ENCODE measurements at regions not wholly inside any gene's neighbourhood (a gene's known extent, or its start where the extent isn't known, plus 50 kb on each side); places are given as distances from the start of the nearest gene placed in this dataset.

DNA sequence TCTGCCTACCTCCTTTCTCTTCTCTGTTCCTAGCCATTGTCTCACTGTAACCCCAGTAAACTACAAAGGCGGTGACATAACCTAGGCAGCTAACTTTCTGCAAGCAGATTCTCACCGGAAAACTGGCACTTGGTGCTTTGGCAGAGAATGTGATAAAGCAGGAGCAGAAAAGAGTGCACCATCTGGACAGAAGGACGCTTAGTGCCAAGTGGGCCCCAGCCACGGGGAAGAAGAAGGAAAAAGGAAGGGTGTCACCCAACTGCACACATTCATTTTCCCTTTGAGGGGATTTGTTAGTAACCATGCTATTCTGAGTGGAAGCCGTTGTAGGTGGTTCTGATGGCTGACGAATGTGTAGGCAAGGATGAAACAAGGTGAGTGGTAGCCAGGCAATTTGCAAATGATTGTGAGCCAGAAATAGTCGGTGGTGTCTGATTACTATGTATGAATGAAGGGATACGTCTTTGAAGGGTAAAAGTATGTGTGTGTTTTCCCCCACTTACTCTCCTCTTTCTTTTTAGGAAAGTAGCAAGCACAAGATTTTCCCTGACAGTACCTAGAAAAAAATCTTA lies 148.3 kb upstream of the STXBP5 start:
- Mint-ChIP-seq H3K27me3 (ENCODE audit: low read depth, poor library complexity) (no peaks in the 10 kb centered on the region), H3K4me1 (no peaks in the 10 kb centered on the region), H3K36me3 (ENCODE audit: low read depth) (no peaks in the 10 kb centered on the region), H3K27ac (no peak overlapping the region), H3K4me3 (no peak overlapping the region), H3K9me3 (no peaks in the 10 kb centered on the region)
- DNase-seq = no peak
- TF ChIP-seq, protein P1, sequence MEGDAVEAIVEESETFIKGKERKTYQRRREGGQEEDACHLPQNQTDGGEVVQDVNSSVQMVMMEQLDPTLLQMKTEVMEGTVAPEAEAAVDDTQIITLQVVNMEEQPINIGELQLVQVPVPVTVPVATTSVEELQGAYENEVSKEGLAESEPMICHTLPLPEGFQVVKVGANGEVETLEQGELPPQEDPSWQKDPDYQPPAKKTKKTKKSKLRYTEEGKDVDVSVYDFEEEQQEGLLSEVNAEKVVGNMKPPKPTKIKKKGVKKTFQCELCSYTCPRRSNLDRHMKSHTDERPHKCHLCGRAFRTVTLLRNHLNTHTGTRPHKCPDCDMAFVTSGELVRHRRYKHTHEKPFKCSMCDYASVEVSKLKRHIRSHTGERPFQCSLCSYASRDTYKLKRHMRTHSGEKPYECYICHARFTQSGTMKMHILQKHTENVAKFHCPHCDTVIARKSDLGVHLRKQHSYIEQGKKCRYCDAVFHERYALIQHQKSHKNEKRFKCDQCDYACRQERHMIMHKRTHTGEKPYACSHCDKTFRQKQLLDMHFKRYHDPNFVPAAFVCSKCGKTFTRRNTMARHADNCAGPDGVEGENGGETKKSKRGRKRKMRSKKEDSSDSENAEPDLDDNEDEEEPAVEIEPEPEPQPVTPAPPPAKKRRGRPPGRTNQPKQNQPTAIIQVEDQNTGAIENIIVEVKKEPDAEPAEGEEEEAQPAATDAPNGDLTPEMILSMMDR (IDR thresholded peaks at IDR 0.05) = no peak

DNA sequence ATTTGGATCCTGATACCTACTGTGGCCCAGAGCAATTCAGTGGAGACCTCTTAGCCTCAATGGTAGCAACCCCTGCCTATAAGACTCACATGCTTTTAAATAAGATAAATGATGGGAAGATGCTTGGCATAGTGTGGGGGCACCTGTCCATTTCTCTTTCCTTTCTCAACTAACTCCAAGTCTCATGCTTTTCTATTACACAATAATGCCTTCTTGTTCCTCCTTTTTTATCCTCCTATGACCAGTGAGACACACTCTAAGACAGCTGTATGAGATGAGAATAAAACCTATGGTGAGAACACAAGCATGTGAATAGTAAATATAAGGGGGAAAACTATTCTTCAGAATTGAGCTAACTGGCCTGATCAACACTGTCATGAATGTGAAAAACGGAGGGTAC lies 147.0 kb upstream of the STXBP5 start:
- H3K9me3 Mint-ChIP-seq = no peaks in the 10 kb centered on the region
- H3K4me1 Mint-ChIP-seq = no peaks in the 10 kb centered on the region
- no peaks in the 10 kb centered on the region for H3K36me3 Mint-ChIP-seq (ENCODE audit: low read depth)
- TF ChIP-seq, protein P1 (IDR thresholded peaks at IDR 0.05) = no peak
- H3K4me3 Mint-ChIP-seq = no peak overlapping the region
- H3K27ac Mint-ChIP-seq = no peak overlapping the region
- no peaks in the 10 kb centered on the region for H3K27me3 Mint-ChIP-seq (ENCODE audit: low read depth, poor library complexity)
- no peak for DNase-seq

DNA sequence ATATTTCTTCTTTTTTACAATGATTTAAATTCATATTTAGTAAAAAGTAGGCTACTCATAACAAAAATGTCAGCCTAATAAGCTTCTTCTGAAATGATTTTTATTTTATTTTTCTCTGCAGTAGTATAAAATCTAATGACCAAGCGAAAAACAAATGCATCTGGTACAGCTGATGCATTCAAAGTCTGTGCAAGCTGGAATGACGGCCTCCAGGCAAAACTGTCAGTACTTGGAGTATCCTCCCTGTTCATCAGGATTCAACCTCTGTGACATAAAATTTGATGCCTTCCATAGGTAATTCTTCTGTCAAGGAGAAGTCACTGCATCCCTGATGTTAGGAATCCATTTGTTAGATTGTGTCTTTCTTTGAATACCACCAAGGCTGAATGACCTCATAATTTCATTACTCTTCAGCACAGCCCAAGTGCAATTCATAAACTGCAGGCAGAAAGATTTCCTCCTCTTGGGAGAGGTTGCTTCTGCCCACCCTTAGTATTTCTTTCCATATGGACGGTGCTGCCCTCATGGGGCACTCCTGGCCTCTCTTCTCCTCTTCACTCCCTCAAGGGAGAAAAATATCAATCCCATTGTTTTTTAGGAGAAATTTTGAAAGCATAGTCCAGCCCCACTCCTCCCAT lies 146.4 kb upstream of the STXBP5 start:
- no peak for DNase-seq
- TF ChIP-seq, protein P1 (IDR thresholded peaks at IDR 0.05) = no peak

DNA sequence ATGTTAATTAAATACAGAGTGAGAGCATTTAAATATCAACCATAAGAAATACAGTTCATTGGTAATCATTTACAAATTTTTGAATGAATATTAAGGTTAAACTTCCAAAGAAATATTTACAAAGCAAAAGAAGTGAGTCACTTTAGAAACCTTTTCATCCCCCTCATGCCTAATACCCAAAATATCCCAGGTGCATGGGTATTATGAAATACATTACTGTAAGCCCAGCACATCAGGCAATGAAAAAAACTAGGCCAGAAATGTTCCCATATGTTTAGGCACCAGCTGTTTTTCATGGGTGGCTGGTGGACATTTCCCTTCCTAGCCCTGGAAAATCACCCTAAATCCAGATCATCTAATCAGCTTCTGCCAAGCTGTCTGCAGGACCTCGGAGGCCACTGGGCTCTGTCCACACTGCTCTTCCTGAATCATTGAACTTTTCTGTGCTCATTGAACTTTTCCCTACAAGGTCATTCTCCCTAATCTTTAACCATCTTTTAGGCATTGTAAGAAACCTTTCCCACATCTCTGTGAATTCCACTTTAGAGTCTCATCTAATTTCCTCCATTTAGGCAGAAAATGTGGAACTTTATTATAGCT lies 145.3 kb upstream of the STXBP5 start:
- no peaks in the 10 kb centered on the region for H3K9me3 Mint-ChIP-seq
- no peak overlapping the region for H3K4me3 Mint-ChIP-seq
- H3K27me3 Mint-ChIP-seq (ENCODE audit: low read depth, poor library complexity) = no peaks in the 10 kb centered on the region
- no peak overlapping the region for H3K27ac Mint-ChIP-seq
- DNase-seq = no peak
- H3K4me1 Mint-ChIP-seq = no peaks in the 10 kb centered on the region
- TF ChIP-seq, protein P1 (IDR thresholded peaks at IDR 0.05) = no peak
- H3K36me3 Mint-ChIP-seq (ENCODE audit: low read depth) = no peaks in the 10 kb centered on the region

More for the DNA sequence above, 146.4 kb upstream of the STXBP5 start:
- no peaks in the 10 kb centered on the region for H3K36me3 Mint-ChIP-seq (ENCODE audit: low read depth)
- peak overlapping the region; percentile 44 for H3K27ac Mint-ChIP-seq
- no peaks in the 10 kb centered on the region for H3K4me1 Mint-ChIP-seq
- no peaks in the 10 kb centered on the region for H3K27me3 Mint-ChIP-seq (ENCODE audit: low read depth, poor library complexity)
- no peaks in the 10 kb centered on the region for H3K9me3 Mint-ChIP-seq
- H3K4me3 Mint-ChIP-seq = no peak overlapping the region

DNA sequence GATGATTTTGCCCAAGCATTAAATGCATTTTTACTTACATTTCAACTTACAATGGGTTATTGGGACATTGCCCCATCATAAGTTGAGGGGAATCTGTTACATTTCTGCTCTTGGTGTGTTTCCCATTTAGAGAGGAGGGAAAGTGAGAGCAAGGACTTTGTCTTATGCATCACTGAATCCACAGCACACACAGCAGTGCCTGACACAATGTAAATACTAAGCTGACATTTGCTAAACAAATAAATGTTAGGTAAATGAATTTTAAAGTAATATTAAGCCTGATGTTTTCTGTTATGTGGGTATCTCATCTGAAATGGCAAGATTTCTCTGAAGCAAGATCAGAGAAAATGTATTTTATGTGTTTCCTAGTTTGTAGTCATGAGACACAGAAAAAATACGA lies 143.6 kb upstream of the STXBP5 start:
- no peaks in the 10 kb centered on the region for H3K27me3 Mint-ChIP-seq (ENCODE audit: low read depth, poor library complexity)
- DNase-seq = no peak
- TF ChIP-seq, protein P1 (IDR thresholded peaks at IDR 0.05) = no peak
- H3K27ac Mint-ChIP-seq = no peak overlapping the region
- no peaks in the 10 kb centered on the region for H3K4me1 Mint-ChIP-seq
- H3K9me3 Mint-ChIP-seq = no peaks in the 10 kb centered on the region
- no peak overlapping the region for H3K4me3 Mint-ChIP-seq
- H3K36me3 Mint-ChIP-seq (ENCODE audit: low read depth) = no peaks in the 10 kb centered on the region

DNA sequence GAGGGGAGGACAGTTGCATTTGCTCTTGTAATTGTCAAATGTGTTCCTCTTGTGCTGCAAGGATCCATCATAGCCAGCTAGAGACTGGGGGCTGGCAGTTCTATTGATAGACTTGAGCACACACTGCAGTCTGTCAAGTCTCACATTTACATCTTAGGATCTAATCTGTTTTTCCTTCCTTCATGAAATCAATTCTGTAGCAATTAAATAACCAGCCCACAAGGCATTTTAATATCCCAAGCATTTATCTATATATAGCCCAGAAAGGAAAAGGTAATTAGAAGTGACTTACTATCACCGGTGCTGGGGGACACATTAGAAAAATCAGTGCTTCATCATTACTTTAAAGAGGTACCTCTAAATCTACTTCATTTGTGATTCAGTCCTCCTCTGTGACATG lies 143.0 kb upstream of the STXBP5 start:
- Mint-ChIP-seq H3K4me1 (no peaks in the 10 kb centered on the region), H3K4me3 (no peak overlapping the region), H3K27ac (no peak overlapping the region), H3K27me3 (ENCODE audit: low read depth, poor library complexity) (no peaks in the 10 kb centered on the region), H3K36me3 (ENCODE audit: low read depth) (no peaks in the 10 kb centered on the region), H3K9me3 (no peaks in the 10 kb centered on the region)
- TF ChIP-seq, protein P1 (IDR thresholded peaks at IDR 0.05) = no peak
- no peak for DNase-seq

All from nephron progenitor cell (in vitro differentiated cells).